GM21447 (cell line): ENCODE measurements at regions not wholly inside any gene's neighbourhood (a gene's known extent, or its start where the extent isn't known, plus 50 kb on each side); places are given as distances from the start of the nearest gene placed in this dataset.
"Not testable (repeated sequence)": the region's sequence is repeated elsewhere in the genome, so short reads cannot be mapped to it uniquely, and the experiment has no call there.

Experiments
- ATAC-seq: cut with Tn5 transposase; IDR thresholded peaks from one replicate; pipeline ENCODE4 v1.9.1; 2021; ENCODE audit not compliant: unreplicated experiment

DNA sequence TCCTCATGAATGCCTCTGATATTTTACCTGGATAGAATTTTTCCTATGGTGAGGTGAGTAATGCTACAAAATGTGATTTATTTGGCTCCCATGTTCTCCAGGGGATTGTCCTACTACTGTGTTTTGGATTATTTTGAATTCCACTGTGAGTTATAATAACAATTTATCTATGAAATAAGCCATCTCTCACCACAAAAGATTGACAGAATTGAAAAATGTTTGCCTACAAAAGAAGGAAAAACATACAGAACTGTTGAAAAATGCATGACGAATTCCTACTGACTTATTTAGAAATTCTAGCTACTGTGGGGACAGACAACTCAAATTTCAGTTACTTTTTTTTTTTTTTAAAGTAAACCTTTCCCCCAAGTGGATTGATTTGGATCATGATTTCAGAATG is 463.7 kb upstream of the GRIN3A start:
- ATAC-seq: no peak

DNA sequence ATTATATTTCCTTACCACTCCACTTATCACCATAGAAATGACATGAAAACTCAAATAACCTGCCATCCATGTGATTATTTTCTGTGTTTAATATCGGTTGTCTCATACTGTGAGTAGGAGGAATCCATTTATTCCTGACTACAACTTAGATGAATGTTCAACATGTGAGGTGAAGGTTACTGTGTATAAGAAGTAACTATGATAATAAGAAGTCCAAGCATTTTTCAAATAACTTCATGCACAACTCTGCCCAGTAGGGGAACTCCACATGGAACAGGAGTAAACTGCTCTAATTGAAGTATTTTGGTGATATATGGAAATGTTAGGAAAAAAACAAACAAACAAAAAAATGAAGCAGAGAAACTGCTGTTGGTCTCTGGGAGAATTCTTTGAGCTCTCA is 447.5 kb upstream of the GRIN3A start:
- ATAC-seq: no peak

DNA sequence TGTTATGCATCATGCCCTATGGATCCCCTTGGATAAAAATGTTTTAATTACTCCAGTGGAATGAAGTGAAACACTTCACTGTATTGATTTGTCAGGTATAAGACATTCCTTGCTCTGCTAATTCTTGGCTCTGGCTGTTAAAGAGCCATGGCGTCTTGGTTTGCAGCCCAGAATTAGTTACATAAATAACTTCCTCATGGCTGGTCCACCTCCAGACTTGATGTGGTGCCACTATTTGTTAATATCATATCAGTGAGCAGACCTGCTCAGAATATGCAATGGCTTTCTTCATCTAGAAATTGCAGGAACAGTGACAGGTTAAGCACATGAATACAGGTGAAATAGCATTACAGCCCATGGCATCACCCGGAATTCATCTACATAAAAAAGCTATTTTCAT is 446.9 kb upstream of the GRIN3A start:
- ATAC-seq: no peak

DNA sequence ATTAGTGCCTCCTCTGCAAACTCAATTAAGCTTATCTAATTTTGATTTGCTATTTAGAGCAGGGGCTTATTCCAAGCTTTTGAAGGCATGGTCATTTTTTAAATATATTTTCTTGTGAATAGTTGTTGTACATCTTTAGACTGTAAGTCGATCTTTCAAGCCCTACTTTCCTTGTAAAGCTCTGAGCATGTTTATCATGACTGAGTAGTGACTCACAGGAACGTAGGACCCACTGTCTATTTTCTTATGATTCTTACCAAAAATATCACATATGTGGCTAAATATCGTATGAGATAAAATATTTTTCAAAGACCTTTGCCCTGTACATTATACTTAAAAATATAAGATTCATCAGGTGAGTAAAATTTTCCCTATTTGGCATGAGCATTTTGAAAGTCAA is 440.4 kb upstream of the GRIN3A start:
- ATAC-seq: no peak

DNA sequence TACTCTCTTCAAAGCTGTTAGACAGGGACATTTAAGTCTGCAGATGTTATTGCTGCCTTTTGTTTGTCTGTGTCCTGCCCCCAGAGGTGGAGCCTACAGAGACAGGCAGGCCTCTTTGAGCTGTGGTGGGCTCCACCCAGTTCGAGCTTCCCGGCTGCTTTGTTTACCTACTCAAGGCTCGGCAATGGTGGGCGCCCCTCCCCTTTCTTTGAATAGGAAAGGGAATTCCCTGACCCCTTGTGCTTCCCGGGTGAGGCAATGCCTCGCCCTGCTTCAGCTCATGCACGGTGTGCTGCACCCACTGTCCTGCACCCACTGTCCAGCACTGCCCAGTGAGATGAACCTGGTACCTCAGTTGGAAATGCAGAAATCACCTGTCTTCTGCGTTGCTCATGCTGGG is 435.8 kb upstream of the GRIN3A start:
- not testable (repeated sequence) for ATAC-seq

GRCh38 chr9:102164247-102164646 is 425.8 kb upstream of the GRIN3A start:
- ATAC-seq: no peak

DNA sequence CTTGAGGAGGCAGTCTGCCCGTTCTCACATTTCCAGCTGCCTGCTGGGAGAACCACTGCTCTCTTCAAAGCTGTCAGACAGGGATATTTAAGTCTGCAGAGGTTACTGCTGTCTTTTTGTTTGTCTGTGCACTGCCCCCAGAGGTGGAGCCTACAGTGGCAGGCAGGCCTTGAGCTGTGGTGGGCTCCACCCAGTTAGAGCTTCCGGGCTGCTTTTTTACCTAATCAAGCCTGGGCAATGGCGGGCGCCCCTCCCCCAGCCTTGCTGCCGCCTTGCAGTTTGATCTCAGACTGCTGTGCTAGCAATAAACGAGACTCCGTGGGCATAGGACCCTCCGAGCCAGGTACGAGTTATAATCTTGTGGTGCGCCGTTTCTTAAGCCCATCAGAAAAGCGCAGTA is 414.6 kb upstream of the GRIN3A start:
- ATAC-seq: not testable (repeated sequence)

GRCh38 chr9:102135768-102136167 is 397.3 kb upstream of the GRIN3A start:
- ATAC-seq: no peak

DNA sequence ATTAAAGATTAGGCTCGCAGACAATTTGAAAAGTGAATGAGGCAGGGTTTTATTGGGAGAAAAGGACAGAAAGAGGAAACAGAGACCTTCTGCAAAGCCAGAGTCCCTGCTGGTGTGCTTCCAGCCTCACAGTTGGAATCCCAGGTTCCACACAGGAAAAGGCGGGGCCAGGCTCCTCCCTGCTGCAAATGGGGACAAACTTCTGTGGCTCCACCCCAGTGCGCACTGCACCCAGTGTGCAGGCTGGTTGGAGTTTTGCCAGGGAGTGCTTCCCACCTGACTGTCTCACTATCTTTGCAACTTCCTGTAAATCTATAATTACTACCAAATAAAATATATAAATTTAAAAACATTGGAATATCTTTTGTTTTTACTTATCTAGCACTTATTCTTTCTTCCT is 386.0 kb upstream of the GRIN3A start:
- no peak for ATAC-seq

DNA sequence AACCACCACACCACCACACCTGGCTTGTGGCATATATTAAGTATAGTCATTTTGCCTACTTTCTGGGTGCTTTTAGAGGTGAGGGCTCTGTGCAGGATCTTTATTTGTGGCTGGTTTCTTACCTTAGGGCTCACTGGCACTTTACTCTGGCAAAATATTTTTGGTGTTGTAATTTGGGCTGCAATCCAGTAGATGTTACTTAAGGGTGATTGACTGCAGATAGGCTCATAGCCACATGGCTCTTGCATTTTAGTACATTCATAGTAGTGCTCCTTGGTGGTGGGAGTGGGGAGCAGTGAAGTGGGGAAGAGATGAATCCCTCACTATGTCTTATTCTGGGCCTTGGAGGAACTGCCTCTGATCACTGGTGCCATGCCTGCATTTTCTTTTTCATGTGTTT is 376.1 kb upstream of the GRIN3A start:
- ATAC-seq: no peak

DNA sequence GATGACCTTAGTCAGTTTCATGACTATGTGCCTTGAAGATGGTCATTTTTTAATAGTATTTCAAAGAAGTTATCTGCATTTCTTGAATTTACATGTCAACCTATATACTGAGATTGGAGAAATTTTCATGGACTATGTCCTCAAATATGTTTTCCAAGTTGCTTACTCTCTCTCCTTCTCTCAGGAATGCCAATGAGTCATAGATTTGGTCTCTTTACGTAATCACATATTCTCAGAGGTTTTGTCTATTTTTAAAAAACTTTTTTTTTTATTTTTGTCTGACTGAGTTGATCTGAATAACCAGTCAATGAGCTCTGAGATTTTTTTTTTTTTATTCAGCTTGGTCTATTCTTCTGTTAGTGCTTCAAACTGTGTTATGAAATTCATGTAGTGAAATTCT is 374.7 kb upstream of the GRIN3A start:
- ATAC-seq: no peak

DNA sequence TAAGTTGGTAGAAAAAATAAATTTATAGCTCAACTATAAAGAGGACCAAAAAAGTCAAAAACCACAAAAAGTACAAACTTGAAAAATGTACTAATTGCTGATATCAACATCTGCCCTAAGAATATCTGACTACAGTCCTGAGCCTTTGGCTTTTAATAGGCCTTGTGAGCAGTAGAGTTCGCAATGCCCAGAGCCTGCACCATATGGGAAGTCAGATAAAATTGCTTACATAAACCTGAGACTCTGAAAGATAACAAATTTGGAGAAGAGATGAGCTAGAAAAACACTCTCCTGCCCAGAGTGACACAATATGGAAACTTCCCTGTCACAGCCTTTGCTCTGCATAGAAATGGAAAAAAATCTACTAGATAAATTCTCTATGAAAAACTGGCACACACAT is 368.0 kb upstream of the GRIN3A start:
- ATAC-seq: no peak

- no peak for ATAC-seq
Observed at GRCh38 chr9:102101723-102102122, 363.3 kb upstream of the GRIN3A start.

DNA sequence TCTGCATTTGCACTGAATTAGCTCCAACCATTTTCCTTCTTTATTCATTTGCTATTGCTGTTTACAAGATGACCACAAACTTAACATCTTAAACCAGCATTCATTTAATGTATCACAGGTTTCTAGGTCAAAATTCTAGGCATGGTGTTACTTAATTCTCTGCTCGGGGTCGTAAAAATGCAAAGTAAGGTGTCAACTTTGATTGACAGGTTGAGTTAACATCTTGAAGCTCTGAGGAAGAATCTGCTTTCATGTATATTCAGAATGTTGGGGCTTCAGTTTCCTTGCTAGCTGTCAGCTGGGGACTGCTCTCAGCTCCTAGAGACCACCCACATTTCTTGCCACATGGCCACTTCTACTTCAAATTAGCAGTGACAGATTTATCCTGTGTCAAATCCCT is 348.7 kb upstream of the GRIN3A start:
- no peak for ATAC-seq

- ATAC-seq: no peak
Observed at GRCh38 chr9:102085548-102085947, 347.1 kb upstream of the GRIN3A start.

DNA sequence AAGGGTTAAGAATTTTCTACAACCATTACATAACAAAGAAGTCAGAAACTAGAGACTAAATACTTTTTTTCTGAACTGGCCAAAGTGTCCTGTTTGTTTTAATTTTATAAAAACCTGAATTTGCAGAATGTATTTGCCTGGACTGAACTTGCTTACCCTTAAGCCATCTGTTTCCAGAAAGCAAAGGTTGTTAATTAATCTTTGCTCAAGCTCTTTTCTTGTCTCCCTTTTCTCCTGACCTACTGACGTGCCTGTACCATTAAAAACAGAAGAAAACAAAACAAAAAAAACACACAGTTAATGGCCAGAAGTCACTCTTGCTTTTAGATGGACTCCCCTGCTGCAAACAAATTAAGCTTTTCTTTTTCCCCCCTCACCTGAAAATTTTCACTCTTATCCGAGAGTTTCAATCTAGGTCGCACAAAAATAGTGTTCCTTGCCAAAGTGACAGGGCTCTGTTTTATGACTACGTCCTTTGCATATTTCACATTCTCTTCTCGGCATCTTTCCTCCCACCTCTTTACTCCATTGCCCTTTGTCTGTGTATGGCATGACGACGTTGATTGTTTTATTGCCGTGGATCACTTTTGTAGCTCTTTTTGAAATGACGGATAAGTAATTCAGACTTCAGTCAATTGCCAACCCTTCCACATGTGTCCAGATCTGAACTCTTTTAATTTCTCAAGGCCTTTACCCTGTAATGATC is 333.8 kb upstream of the GRIN3A start:
- ATAC-seq: no peak

GRCh38 chr9:102069969-102070368 is 331.5 kb upstream of the GRIN3A start:
- no peak for ATAC-seq

GRCh38 chr9:102054811-102055210 is 316.4 kb upstream of the GRIN3A start:
- no peak for ATAC-seq

GRCh38 chr9:102049586-102050246 is 311.3 kb upstream of the GRIN3A start:
- no peak for ATAC-seq

- ATAC-seq: no peak
Observed at GRCh38 chr9:102047549-102047948, 309.1 kb upstream of the GRIN3A start.

- ATAC-seq: no peak
Observed at GRCh38 chr9:102044133-102044532, 305.7 kb upstream of the GRIN3A start.

- no peak for ATAC-seq
Observed at GRCh38 chr9:102038006-102038405, 299.6 kb upstream of the GRIN3A start.

GRCh38 chr9:102035929-102036328 is 297.5 kb upstream of the GRIN3A start:
- no peak for ATAC-seq
